ENCODE measurements at regions not wholly inside any gene's neighbourhood (a gene's known extent, or its start where the extent isn't known, plus 50 kb on each side); places are given as distances from the start of the nearest gene placed in this dataset.

DNA sequence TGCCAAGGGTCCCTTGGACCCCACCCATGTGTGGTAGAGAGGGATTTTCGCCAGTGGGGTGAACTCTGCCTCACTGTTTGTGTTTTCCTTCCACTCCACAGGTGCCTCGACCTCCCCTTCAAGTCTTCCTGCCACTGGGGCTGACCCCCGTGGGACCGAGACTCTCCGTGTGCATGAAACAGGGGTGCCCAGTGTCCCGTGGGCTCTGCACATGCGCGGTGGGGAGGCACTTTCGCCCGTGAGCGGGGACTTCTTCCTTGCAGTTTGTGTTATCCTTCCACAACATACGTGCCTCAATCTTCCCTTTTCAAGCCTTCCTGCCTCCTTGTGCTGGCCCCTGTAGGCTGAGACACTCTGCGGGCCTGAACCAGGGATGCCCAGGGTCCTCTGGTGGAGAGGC, 362.4 kb downstream of the ALG10 start:
- H3K4me3 ChIP-seq (ENCODE audit: control insufficient read depth, low read depth, low read length) = no peak overlapping the region
- TF ChIP-seq, protein P1, sequence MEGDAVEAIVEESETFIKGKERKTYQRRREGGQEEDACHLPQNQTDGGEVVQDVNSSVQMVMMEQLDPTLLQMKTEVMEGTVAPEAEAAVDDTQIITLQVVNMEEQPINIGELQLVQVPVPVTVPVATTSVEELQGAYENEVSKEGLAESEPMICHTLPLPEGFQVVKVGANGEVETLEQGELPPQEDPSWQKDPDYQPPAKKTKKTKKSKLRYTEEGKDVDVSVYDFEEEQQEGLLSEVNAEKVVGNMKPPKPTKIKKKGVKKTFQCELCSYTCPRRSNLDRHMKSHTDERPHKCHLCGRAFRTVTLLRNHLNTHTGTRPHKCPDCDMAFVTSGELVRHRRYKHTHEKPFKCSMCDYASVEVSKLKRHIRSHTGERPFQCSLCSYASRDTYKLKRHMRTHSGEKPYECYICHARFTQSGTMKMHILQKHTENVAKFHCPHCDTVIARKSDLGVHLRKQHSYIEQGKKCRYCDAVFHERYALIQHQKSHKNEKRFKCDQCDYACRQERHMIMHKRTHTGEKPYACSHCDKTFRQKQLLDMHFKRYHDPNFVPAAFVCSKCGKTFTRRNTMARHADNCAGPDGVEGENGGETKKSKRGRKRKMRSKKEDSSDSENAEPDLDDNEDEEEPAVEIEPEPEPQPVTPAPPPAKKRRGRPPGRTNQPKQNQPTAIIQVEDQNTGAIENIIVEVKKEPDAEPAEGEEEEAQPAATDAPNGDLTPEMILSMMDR (conservative IDR thresholded peaks at IDR 0.05; ENCODE audit: control insufficient read depth, insufficient read depth, low read depth, low read length) = no peak
- no peak for DNase-seq (ENCODE audit: low read depth)

DNA sequence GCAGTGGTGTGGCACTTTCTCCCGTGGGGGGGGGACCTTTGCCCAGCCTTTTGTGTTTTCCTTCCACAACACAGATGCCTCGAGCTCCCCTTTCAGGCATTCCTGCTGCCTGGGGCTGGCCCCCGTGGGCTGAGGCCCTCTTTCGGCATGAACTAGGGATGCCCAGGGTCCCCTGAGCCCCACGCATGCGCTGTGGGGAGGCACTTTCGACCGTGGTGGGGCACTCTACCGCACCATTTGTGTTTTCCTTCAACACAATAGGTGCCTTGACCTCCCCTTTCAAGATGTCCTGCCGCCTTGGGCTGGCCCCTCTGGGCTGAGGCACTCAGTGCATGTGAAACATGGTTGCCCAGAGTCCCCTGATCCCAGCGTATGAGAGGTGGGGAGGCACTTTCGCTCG, 363.7 kb downstream of the ALG10 start:
- no peak overlapping the region for H3K4me3 ChIP-seq (ENCODE audit: control insufficient read depth, low read depth, low read length)
- TF ChIP-seq, protein P1 (conservative IDR thresholded peaks at IDR 0.05; ENCODE audit: control insufficient read depth, insufficient read depth, low read depth, low read length) = no peak
- DNase-seq (ENCODE audit: low read depth) = no peak

DNA sequence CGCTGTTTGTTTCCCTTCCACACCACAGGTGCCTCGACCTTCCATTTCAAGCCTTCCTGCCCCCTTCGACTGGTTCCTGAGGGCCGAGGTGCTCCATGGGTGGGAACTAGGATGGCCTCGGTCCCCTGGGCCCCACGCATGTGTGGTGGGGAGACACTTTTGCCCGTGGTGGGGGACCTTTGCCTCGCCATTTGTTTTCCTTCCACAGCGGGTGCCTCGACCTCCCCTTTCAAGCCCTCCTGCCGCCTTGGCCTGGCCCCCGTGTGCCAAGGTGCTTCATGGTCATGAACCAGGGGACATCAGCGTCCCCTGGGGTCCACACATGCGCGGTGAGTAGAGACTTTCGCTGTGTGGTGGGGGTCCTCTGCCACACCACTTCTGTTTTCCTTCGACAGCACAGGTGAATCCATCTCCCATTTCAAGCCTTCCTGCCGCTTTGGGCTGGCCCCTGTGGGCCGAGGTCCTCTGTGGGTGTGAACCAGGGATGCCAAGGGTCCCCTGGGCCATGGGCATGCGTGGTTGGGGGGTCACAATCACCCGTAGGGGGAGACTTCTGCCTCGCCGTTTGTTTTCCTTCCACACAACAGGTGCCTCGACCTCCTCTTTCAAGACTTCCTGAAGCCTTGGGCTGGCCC, 364.4 kb downstream of the ALG10 start:
- H3K4me3 ChIP-seq (ENCODE audit: control insufficient read depth, low read depth, low read length) = no peak overlapping the region
- TF ChIP-seq, protein P1 (conservative IDR thresholded peaks at IDR 0.05; ENCODE audit: control insufficient read depth, insufficient read depth, low read depth, low read length) = no peak
- DNase-seq (ENCODE audit: low read depth) = no peak

DNA sequence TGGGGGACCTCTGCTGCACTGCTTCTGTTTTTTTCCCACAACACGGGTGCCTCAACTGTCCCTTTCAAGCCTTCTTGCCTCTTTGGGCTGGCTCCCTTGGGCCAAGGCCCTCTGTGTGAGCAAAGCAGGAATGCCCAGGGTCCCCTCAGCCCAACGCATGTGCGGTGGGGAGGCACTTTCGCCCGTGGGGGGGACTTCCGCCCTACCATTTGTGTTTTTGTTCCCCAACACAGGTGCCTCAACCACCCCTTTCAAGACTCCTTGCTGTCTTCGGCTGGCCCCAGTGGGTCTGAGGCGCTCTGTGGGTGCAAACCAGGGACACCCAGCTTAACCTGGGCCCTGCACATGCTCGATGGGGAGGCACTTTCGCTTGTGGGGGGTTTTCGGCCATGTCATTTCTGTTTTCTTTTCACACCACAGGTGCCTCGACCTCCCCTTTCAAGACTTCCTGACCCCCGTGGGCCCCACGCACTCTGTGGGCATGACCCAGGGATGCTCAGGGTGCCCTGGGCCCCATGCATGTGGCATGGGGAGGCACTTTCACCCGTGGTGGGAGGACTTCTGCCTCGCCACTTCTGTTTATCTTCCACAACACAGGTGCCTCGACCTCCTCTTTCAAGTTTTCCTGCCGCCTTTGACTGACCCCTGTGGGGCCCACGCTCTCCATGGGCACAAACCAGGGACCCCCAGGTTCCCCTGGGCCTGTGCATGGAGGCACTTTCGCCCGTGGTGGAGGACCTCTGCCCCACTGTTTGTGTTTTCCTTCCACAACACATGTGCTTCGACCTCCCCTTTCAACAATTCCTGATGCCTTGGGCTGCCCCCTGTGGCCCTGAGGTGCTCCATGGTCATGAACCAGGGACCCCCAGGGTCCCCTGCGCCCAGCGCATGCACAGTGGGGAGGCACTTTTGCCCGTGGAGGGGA, 365.7 kb downstream of the ALG10 start:
- TF ChIP-seq, protein P1 (conservative IDR thresholded peaks at IDR 0.05; ENCODE audit: control insufficient read depth, insufficient read depth, low read depth, low read length) = no peak
- H3K4me3 ChIP-seq (ENCODE audit: control insufficient read depth, low read depth, low read length) = no peak overlapping the region
- no peak for DNase-seq (ENCODE audit: low read depth)

DNA sequence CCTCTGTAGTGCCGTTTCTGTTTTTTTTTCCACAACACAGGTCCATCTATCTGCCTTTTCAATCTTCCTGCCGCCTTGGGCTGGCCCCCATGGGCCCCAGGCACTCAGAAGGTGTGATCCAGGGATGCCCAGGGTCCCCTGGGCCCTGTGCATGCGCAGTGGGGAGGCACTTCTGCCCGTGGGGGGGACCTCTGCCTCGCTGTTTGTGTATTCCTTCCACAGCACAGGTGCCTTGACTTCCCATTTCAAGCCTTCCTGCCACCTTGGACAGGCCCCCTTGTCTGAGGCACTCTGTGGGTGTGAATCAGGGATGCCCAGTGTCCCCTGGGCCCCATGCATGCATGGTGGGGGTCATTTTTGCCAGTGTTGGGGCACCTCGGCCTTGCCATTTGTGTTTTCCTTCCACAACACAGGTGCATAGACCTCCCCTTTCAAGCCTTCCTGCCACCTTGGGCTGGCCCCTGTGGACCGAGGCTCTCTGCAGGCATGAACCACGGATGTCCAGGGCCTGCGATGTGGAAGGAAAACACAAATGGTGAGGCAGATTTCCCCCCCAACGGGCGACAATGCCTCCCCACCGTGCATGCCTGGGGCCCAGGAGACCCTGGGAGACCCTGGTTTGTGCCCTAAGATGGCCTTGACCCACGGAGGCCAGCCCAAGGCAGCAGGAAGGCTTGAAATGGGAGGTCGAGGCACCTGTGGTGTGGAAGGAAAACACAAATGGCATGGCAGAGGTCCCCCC, 366.5 kb downstream of the ALG10 start:
- H3K4me3 ChIP-seq (ENCODE audit: control insufficient read depth, low read depth, low read length) = no peak overlapping the region
- TF ChIP-seq, protein P1 (conservative IDR thresholded peaks at IDR 0.05; ENCODE audit: control insufficient read depth, insufficient read depth, low read depth, low read length) = no peak
- no peak for DNase-seq (ENCODE audit: low read depth)

DNA sequence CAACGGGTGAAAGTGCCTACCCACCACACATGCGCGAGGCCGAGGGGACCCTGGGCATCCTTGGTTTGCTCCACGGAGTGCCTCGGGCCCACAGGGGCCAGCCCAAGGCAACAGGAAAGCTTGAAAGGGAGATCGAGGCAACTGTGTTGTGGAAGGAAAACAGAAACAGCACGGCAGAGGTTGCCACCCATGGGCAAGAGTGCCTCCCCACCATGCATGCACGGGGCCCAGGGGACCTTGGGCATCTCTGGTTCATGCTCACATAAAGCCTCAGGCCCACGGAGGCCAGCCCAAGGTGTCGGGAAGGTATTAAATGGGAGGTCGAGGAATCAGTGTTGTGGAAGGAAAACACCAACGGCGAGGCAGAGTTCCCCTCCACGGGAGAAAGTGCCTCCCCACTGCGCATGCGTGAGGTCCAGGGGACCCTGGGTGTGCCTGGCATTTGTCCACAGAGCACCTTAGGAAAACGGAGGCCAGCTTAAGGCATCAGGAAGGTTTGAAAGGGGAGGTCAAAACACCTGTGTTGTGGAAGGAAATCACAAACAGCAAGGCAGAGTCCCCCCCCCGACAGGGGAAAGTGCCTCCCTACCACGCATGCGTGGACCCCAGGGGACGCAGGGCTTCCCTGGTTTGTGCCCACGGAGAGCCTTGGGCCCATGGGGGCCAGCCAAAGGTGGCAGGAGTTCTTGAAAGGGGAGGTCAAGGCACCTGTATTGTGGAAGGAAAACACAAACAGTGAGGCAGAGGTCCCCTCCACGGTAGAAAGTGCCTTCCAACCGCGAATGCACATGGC, 367.3 kb downstream of the ALG10 start:
- DNase-seq (ENCODE audit: low read depth) = no peak
- H3K4me3 ChIP-seq (ENCODE audit: control insufficient read depth, low read depth, low read length) = no peak overlapping the region
- TF ChIP-seq, protein P1 (conservative IDR thresholded peaks at IDR 0.05; ENCODE audit: control insufficient read depth, insufficient read depth, low read depth, low read length) = no peak

Data from fibroblast of mammary gland (primary cell).